Left lung (tissue), 4 donors: ENCODE measurements at regions not wholly inside any gene's neighbourhood (a gene's known extent, or its start where the extent isn't known, plus 50 kb on each side); places are given as distances from the start of the nearest gene placed in this dataset.

Experiments
- ATAC-seq: fragments of 200-7000 bp; cut with Tn5 transposase; one replicate; pipeline ENCODE4 v1.9.1; 2020; ENCODE audit warnings: moderate library complexity
- DNase-seq, 4 donors: peaks; one replicate each; pipeline ENCODE4 v3.0.0-alpha.2; 2013 to 2020
- H3K27ac ChIP-seq, 2 donors: fragments of 200-600 bp; sonication (generic) in 1 of 2; one replicate each; pipeline versions ENCODE4 v1.5.0 to v1.8.0; 2020 to 2021
- H3K27me3 ChIP-seq, 2 donors: fragments of 200-600 bp; sonication (generic) in 1 of 2; one replicate each; pipeline versions ENCODE4 v1.5.0 to v1.8.0; 2020 to 2021
- H3K36me3 ChIP-seq, 2 donors: fragments of 200-600 bp; sonication (generic) in 1 of 2; one replicate each; pipeline versions ENCODE4 v1.5.0 to v1.8.0; 2020 to 2021
- H3K4me1 ChIP-seq, 2 donors: fragments of 200-600 bp; one replicate each; pipeline ENCODE4 v1.8.0; 2021
- H3K4me3 ChIP-seq, 2 donors: fragments of 200-600 bp; sonication (generic) in 1 of 2; one replicate each; pipeline versions ENCODE4 v1.5.0 to v1.8.0; 2020 to 2021; ENCODE audit warnings: mild to moderate bottlenecking in 1 of 2
- H3K9me3 ChIP-seq, 2 donors: fragments of 200-600 bp; sonication (generic) in 1 of 2; one replicate each; pipeline versions ENCODE4 v1.5.0 to v1.8.0; 2020 to 2021
- intact Hi-C, 2 donors: fragments of 100-400 bp; cut with DNase I; formaldehyde crosslinking; loops; one replicate each; pipeline versions ENCODE4 v1.11.2 to v1.14.2; 2022
- TF ChIP-seq, protein P1 (sequence below), 2 donors: fragments of 200-600 bp; sonication (generic) in 1 of 2; IDR thresholded peaks; one replicate each; pipeline versions ENCODE4 v1.5.0 to v1.8.0; 2021; ENCODE audit warnings: antibody characterized with exemption in 2 of 2
- donor health status: DM: no; HTN: yes; CAD: no.
- donor health status: DM: no; HTN: no; CAD: no.

DNA sequence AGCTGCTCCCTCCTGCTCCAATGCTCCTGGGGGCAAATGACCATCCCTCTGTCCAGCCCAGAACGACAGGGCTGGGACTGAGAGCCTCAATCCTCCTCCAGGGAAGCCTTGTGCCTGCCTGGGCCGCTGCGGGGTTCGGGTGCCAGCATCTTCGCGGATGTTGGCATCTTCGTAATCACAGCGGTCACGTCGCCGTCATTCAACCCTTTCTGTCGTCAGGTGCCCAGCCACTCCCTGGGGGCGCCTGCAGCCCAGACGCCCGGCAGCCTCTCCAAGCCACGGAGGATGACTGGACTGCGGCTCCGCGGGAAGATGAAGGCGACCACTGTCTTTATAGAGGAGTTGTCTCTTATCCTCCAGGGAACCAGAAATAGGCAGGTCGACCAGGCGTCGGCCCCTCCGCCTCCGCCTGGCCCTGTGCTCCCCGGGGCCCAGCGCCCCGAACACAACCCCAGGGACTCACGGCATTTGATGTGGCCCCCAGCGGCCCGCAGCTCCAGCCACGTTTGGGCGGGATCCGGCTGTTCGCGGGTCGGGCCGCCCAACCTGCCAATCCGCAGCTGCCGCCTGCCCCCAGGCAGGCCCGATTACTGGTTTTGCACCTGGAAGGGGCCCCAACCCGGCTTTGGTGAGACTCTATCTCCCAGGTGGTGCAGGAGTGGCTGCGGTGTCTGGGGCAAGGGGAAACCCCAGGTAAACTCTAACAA, 113.9 kb downstream of the THNSL2 start:
- DNase-seq (no peak), ATAC-seq (no peak)
- Histone ChIP-seq H3K36me3 (no peaks in the 10 kb centered on the region), H3K9me3 (no peaks in the 10 kb centered on the region), H3K4me3 (no peak overlapping the region), H3K27ac (no peak overlapping the region), H3K4me1 (no peaks in the 10 kb centered on the region), H3K27me3 (peaks cover 12 to 31% of the 10 kb centered on the region in 2 donors)
- intact Hi-C loops: no loop called here
- TF ChIP-seq, protein P1, sequence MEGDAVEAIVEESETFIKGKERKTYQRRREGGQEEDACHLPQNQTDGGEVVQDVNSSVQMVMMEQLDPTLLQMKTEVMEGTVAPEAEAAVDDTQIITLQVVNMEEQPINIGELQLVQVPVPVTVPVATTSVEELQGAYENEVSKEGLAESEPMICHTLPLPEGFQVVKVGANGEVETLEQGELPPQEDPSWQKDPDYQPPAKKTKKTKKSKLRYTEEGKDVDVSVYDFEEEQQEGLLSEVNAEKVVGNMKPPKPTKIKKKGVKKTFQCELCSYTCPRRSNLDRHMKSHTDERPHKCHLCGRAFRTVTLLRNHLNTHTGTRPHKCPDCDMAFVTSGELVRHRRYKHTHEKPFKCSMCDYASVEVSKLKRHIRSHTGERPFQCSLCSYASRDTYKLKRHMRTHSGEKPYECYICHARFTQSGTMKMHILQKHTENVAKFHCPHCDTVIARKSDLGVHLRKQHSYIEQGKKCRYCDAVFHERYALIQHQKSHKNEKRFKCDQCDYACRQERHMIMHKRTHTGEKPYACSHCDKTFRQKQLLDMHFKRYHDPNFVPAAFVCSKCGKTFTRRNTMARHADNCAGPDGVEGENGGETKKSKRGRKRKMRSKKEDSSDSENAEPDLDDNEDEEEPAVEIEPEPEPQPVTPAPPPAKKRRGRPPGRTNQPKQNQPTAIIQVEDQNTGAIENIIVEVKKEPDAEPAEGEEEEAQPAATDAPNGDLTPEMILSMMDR (IDR thresholded peaks at IDR 0.05): no peak

DNA sequence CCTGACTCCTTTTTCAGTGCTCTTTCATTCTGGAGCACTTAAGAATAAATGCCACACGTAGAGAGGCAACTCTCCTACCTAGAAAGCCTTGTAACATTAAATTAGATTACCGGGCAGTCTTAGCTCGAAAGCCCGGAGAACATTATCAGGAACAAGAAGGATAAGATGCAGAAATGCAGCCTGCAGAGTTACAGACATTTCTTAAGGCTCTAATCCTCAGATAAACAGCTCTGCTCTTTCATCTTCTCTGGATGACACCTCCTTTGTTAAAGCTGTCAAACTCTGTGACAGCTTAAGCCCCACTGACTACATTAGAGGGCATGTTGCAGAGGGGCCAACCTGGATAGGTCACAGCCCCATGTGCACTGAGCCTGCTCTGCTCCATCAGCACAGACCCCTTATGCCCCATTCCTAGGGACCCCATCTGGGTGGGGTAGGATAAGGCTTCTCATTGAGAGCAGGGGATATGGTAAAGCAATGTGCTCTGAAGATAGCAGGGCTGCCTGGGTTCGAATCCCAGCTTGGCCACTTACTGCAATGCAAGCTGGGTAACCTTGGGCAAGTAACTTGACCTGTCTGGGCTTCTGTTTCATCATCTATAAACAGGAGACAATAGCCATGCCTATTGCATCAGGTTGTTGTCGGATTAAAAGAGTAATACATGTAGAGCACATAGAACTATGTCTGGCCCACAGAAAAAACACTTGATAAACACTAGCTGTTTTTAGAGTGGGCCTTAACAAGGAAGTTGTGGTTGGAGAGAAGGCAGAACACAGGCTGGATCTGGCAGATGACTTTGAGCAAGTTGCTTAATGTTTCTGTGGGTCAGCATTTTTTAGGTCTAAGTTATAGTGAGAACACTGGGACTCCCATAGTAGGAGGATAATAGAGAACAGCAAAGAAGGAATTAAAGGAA, 111.4 kb downstream of the THNSL2 start:
- Histone ChIP-seq H3K9me3 (peaks cover 0 to 9% of the 10 kb centered on the region in 2 donors), H3K4me1 (no peaks in the 10 kb centered on the region), H3K27ac (no peak overlapping the region), H3K27me3 (peaks cover 12 to 31% of the 10 kb centered on the region in 2 donors), H3K36me3 (no peaks in the 10 kb centered on the region), H3K4me3 (no peak overlapping the region)
- TF ChIP-seq, protein P1 (IDR thresholded peaks at IDR 0.05): no peak
- DNase-seq: peak in 1 of 4 donors; percentile 3
- intact Hi-C loops: no loop called here
- peak; percentile 83 for ATAC-seq

DNA sequence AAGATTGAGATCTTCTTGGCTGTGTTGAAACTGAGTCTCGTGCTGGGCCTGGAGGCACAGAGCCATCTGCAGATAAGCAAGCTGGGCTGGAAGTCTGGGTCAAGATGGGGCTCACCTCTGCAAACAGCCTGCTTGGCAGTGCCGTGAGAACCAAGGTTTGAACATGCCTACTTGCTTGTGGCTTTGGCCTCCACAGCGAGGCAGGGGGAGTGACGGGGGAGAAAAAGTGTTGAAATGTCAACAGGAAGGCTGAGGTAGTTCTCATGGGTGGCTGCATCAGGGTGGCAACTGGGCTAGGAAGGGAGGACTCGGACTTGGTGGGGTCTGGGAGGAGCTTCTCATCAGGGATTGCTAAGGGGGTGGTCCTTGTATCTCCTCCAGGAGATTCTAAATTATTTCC, 99.7 kb downstream of the THNSL2 start:
- TF ChIP-seq, protein P1 (IDR thresholded peaks at IDR 0.05): no peak
- DNase-seq (no peak), ATAC-seq (no peak)
- Histone ChIP-seq H3K27me3 (no peaks in the 10 kb centered on the region), H3K4me3 (no peak overlapping the region), H3K4me1 (no peaks in the 10 kb centered on the region), H3K27ac (no peak overlapping the region), H3K9me3 (no peaks in the 10 kb centered on the region), H3K36me3 (no peaks in the 10 kb centered on the region)
- intact Hi-C loops: no loop called here

DNA sequence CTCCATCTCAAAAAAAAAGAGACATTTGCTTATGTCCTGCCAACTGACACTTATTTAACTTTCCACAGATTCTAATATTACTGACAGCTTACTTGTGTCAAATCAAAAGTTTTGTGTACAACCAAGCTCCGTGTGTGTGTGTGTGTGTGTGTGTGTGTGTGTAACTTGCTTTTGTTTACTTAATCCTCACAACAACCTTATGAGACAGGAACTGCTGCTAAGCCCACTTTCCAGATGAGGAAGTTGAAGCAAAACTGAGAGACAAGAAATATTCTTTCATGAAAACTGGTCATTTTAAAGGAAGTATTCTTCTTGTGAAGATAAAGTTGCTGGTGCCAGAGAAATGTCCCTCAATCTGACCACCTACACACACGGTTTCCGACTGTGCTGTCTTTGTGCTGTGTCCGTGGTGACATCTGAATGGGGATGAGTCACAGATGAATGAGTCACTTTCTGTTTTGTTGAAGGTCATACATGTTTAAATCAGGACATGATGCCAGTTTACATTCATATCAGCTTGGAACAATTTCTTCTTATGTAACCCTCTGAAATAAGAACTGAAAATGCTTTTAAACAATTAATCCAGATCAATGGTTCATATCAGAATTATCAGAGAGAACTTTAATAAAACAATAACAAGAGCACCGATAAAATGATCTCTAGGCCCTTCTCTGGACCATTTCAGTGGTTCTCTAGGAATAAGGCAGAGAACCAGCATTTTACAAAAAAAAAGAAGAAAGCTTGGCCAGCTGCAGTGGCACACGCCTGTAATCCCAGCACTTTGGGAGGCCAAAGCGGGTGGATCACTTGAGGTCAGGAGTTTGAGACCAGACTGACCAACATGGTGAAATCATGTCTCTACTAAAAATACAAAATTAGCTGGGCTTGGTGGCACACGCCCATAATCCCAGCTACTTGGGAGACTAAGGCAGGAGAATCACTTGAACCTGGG, 95.5 kb downstream of the THNSL2 start:
- Histone ChIP-seq H3K4me1 (no peaks in the 10 kb centered on the region), H3K4me3 (no peak overlapping the region), H3K27me3 (no peaks in the 10 kb centered on the region), H3K36me3 (no peaks in the 10 kb centered on the region), H3K27ac (peak overlapping the region in 1 of 2 donors; percentile 28), H3K9me3 (no peaks in the 10 kb centered on the region)
- intact Hi-C loops: no loop called here
- TF ChIP-seq, protein P1 (IDR thresholded peaks at IDR 0.05): no peak
- ATAC-seq (peak; percentile 48), DNase-seq (no peak)
